ENCODE measurements at regions not wholly inside any gene's neighbourhood (a gene's known extent, or its start where the extent isn't known, plus 50 kb on each side); places are given as distances from the start of the nearest gene placed in this dataset.

- H3K4me3 ChIP-seq: no peak overlapping the region
- H3K36me3 ChIP-seq: no peaks in the 10 kb centered on the region
- intact Hi-C loops (cut with DNase I; ENCODE audit: low total_unique reads): no loop called here
- no peak for DNase-seq
- peaks cover 0 to 42% (median 6%) of the 10 kb centered on the region in 4 donors for H3K4me1 ChIP-seq
- H3K9me3 ChIP-seq: no peaks in the 10 kb centered on the region
- TF ChIP-seq CTCF (IDR thresholded peaks at IDR 0.05): no peak
- no peaks in the 10 kb centered on the region for H3K27me3 ChIP-seq
- no peak overlapping the region for H3K27ac ChIP-seq
These were observed 151.7 kb downstream of the HLX start for GRCh38 chr1:221030990-221031389.

- no peak for TF ChIP-seq CTCF (IDR thresholded peaks at IDR 0.05)
- intact Hi-C loops (cut with DNase I; ENCODE audit: low total_unique reads): no loop called here
- no peaks in the 10 kb centered on the region for H3K27me3 ChIP-seq
- H3K27ac ChIP-seq: no peak overlapping the region
- no peak overlapping the region for H3K4me3 ChIP-seq
- H3K4me1 ChIP-seq: peaks cover 0 to 48% (median 6%) of the 10 kb centered on the region in 4 donors
- no peaks in the 10 kb centered on the region for H3K36me3 ChIP-seq
- no peak for DNase-seq
- no peaks in the 10 kb centered on the region for H3K9me3 ChIP-seq
These were observed 152.4 kb downstream of the HLX start for GRCh38 chr1:221031458-221032203.

- no peak for TF ChIP-seq CTCF (IDR thresholded peaks at IDR 0.05)
- H3K36me3 ChIP-seq: no peaks in the 10 kb centered on the region
- intact Hi-C loops (cut with DNase I; ENCODE audit: low total_unique reads): no loop called here
- H3K9me3 ChIP-seq: no peaks in the 10 kb centered on the region
- H3K27me3 ChIP-seq: no peaks in the 10 kb centered on the region
- peaks cover 0 to 48% (median 6%) of the 10 kb centered on the region in 4 donors for H3K4me1 ChIP-seq
- no peak overlapping the region for H3K27ac ChIP-seq
- no peak overlapping the region for H3K4me3 ChIP-seq
- no peak for DNase-seq
These were observed 153.0 kb downstream of the HLX start for GRCh38 chr1:221032204-221032585.

GRCh38 chr1:221032637-221033280 is 153.5 kb downstream of the HLX start:
- H3K27me3 ChIP-seq: no peaks in the 10 kb centered on the region
- H3K4me3 ChIP-seq: no peak overlapping the region
- H3K36me3 ChIP-seq: no peaks in the 10 kb centered on the region
- no peak overlapping the region for H3K27ac ChIP-seq
- peaks cover 0 to 48% (median 6%) of the 10 kb centered on the region in 4 donors for H3K4me1 ChIP-seq
- intact Hi-C loops (cut with DNase I; ENCODE audit: low total_unique reads): no loop called here
- no peak for TF ChIP-seq CTCF (IDR thresholded peaks at IDR 0.05)
- H3K9me3 ChIP-seq: no peaks in the 10 kb centered on the region
- no peak for DNase-seq

- intact Hi-C loops (cut with DNase I; ENCODE audit: low total_unique reads): no loop called here
- no peak for TF ChIP-seq CTCF (IDR thresholded peaks at IDR 0.05)
- no peaks in the 10 kb centered on the region for H3K9me3 ChIP-seq
- peak overlapping the region in 1 of 2 donors; percentile 16 for H3K27ac ChIP-seq
- H3K27me3 ChIP-seq: no peaks in the 10 kb centered on the region
- H3K36me3 ChIP-seq: no peaks in the 10 kb centered on the region
- no peak for DNase-seq
- H3K4me1 ChIP-seq: peaks cover 0 to 35% (median 2%) of the 10 kb centered on the region in 4 donors
- no peak overlapping the region for H3K4me3 ChIP-seq
These were observed 156.5 kb downstream of the HLX start for GRCh38 chr1:221035662-221036153.
